NCI-H1694 treated with DMSO at 0.1 percent for 48 hours (cell line): ENCODE measurements at regions not wholly inside any gene's neighbourhood (a gene's known extent, or its start where the extent isn't known, plus 50 kb on each side); places are given as distances from the start of the nearest gene placed in this dataset.

ENCODE experiments used
- DNase-seq: peaks from one replicate; lab custom pipeline; 2025; lab: John Stamatoyannopoulos, UW

- no peak for DNase-seq
Measured at GRCh38 chr2:184540246-184540789, 58.0 kb upstream of the ZNF804A start.

- DNase-seq = no peak
Measured at GRCh38 chr2:184541591-184541990, 56.7 kb upstream of the ZNF804A start.

DNA sequence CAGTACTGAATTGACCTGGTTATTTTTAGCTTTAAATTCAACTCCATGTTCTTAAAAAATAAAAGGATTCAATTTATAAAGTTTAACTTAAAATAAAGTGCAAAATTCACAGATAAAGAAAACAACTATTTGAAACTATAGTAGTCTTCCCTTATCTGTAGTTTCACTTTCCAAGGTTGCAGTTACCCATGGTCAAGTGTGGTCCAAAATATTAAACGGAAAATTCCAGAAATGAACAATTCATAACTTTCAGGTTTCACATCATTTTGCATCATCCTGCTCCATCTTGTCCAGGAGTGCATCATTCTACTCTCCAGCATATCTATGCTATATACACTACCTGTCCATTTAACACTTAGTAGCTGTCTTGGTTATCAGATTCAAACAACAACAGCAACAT is 54.5 kb upstream of the ZNF804A start:
- no peak for DNase-seq
